ENCODE measurements at regions not wholly inside any gene's neighbourhood (a gene's known extent, or its start where the extent isn't known, plus 50 kb on each side); places are given as distances from the start of the nearest gene placed in this dataset.

DNA sequence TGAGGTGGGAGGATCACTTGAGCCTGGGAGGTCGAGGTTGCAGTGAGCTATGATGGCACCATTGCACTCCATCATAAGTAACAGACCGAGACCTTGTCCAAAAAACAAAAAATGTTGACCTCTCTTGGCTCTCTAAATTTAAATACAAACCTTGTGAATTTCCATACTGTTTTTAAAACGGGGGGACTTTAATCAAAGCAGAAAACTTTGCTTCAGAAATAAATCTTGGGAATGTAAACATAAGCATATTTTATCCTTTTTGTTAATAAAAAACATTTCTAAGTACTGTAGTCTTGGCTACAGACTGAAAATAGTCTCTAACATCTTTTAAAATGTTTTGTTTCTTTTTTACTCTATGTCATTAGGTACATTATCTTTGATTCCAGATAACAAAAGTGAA, 130.7 kb upstream of the RASSF8 start:
- TF ChIP-seq, protein P1, sequence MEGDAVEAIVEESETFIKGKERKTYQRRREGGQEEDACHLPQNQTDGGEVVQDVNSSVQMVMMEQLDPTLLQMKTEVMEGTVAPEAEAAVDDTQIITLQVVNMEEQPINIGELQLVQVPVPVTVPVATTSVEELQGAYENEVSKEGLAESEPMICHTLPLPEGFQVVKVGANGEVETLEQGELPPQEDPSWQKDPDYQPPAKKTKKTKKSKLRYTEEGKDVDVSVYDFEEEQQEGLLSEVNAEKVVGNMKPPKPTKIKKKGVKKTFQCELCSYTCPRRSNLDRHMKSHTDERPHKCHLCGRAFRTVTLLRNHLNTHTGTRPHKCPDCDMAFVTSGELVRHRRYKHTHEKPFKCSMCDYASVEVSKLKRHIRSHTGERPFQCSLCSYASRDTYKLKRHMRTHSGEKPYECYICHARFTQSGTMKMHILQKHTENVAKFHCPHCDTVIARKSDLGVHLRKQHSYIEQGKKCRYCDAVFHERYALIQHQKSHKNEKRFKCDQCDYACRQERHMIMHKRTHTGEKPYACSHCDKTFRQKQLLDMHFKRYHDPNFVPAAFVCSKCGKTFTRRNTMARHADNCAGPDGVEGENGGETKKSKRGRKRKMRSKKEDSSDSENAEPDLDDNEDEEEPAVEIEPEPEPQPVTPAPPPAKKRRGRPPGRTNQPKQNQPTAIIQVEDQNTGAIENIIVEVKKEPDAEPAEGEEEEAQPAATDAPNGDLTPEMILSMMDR (IDR thresholded peaks at IDR 0.05), result no peak
- TF ChIP-seq RELA (CRISPR knock-in tag; IDR thresholded peaks at IDR 0.05; ENCODE audit: borderline replicate concordance) (no peak), ESRRA (CRISPR knock-in tag; IDR thresholded peaks at IDR 0.05; ENCODE audit: borderline replicate concordance) (no peak), CBFB (CRISPR knock-in tag; IDR thresholded peaks at IDR 0.05; ENCODE audit: low read depth) (no peak), FOXK1 (CRISPR knock-in tag; IDR thresholded peaks at IDR 0.05) (no peak), TEAD4 (CRISPR knock-in tag; IDR thresholded peaks at IDR 0.05) (no peak), TP53 (CRISPR knock-in tag; IDR thresholded peaks at IDR 0.05) (no peak), ZNF121 (CRISPR knock-in tag; IDR thresholded peaks at IDR 0.05) (no peak)
- TF ChIP-seq, protein P2, sequence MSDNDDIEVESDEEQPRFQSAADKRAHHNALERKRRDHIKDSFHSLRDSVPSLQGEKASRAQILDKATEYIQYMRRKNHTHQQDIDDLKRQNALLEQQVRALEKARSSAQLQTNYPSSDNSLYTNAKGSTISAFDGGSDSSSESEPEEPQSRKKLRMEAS (CRISPR knock-in tag; IDR thresholded peaks at IDR 0.05), result no peak
- TF ChIP-seq, protein P3, sequence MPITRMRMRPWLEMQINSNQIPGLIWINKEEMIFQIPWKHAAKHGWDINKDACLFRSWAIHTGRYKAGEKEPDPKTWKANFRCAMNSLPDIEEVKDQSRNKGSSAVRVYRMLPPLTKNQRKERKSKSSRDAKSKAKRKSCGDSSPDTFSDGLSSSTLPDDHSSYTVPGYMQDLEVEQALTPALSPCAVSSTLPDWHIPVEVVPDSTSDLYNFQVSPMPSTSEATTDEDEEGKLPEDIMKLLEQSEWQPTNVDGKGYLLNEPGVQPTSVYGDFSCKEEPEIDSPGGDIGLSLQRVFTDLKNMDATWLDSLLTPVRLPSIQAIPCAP (CRISPR knock-in tag; IDR thresholded peaks at IDR 0.05), result no peak
- TF ChIP-seq, protein P4, sequence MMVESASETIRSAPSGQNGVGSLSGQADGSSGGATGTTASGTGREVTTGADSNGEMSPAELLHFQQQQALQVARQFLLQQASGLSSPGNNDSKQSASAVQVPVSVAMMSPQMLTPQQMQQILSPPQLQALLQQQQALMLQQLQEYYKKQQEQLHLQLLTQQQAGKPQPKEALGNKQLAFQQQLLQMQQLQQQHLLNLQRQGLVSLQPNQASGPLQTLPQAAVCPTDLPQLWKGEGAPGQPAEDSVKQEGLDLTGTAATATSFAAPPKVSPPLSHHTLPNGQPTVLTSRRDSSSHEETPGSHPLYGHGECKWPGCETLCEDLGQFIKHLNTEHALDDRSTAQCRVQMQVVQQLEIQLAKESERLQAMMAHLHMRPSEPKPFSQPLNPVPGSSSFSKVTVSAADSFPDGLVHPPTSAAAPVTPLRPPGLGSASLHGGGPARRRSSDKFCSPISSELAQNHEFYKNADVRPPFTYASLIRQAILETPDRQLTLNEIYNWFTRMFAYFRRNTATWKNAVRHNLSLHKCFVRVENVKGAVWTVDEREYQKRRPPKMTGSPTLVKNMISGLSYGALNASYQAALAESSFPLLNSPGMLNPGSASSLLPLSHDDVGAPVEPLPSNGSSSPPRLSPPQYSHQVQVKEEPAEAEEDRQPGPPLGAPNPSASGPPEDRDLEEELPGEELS (CRISPR knock-in tag; IDR thresholded peaks at IDR 0.05), result no peak
- TF ChIP-seq, protein P5, sequence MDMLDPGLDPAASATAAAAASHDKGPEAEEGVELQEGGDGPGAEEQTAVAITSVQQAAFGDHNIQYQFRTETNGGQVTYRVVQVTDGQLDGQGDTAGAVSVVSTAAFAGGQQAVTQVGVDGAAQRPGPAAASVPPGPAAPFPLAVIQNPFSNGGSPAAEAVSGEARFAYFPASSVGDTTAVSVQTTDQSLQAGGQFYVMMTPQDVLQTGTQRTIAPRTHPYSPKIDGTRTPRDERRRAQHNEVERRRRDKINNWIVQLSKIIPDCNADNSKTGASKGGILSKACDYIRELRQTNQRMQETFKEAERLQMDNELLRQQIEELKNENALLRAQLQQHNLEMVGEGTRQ (CRISPR knock-in tag; IDR thresholded peaks at IDR 0.05), result no peak
- TF ChIP-seq, protein P6, sequence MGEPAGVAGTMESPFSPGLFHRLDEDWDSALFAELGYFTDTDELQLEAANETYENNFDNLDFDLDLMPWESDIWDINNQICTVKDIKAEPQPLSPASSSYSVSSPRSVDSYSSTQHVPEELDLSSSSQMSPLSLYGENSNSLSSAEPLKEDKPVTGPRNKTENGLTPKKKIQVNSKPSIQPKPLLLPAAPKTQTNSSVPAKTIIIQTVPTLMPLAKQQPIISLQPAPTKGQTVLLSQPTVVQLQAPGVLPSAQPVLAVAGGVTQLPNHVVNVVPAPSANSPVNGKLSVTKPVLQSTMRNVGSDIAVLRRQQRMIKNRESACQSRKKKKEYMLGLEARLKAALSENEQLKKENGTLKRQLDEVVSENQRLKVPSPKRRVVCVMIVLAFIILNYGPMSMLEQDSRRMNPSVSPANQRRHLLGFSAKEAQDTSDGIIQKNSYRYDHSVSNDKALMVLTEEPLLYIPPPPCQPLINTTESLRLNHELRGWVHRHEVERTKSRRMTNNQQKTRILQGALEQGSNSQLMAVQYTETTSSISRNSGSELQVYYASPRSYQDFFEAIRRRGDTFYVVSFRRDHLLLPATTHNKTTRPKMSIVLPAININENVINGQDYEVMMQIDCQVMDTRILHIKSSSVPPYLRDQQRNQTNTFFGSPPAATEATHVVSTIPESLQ (CRISPR knock-in tag; IDR thresholded peaks at IDR 0.05), result no peak
- TF ChIP-seq, protein P7, sequence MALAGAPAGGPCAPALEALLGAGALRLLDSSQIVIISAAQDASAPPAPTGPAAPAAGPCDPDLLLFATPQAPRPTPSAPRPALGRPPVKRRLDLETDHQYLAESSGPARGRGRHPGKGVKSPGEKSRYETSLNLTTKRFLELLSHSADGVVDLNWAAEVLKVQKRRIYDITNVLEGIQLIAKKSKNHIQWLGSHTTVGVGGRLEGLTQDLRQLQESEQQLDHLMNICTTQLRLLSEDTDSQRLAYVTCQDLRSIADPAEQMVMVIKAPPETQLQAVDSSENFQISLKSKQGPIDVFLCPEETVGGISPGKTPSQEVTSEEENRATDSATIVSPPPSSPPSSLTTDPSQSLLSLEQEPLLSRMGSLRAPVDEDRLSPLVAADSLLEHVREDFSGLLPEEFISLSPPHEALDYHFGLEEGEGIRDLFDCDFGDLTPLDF (CRISPR knock-in tag; IDR thresholded peaks at IDR 0.05), result no peak
